ENCODE measurements at regions not wholly inside any gene's neighbourhood (a gene's known extent, or its start where the extent isn't known, plus 50 kb on each side); places are given as distances from the start of the nearest gene placed in this dataset.
"Not testable (repeated sequence)": the region's sequence is repeated elsewhere in the genome, so short reads cannot be mapped to it uniquely, and the experiment has no call there.

DNA sequence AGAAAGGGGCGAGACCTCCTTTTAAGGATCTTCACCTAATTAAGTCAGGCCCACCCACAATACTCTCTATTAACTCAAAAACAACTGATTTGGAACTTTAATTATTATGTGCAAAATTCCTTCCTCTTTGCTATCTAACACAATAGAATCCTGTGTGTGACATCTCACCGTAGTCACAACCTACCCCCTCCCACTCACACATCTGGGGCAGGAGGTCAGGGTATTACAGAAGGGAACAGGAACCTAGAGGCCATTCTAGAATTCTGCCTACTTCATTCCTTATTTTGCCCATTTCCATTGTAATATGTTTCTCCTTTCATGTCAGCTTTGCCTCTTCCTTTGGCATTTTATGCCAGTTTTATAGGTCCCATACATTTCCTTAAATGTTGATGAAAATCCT lies 829.3 kb upstream of the ID2 start:
- DNase-seq (ENCODE audit: low spot score) = no peak

GRCh38 chr2:7857904-7858303 lies 824.0 kb upstream of the ID2 start:
- no peak for DNase-seq (ENCODE audit: low spot score)

GRCh38 chr2:7858624-7859023 lies 823.2 kb upstream of the ID2 start:
- DNase-seq (ENCODE audit: low spot score) = no peak

- no peak for DNase-seq (ENCODE audit: low spot score)
These were observed 821.2 kb upstream of the ID2 start for GRCh38 chr2:7860693-7861092.

DNA sequence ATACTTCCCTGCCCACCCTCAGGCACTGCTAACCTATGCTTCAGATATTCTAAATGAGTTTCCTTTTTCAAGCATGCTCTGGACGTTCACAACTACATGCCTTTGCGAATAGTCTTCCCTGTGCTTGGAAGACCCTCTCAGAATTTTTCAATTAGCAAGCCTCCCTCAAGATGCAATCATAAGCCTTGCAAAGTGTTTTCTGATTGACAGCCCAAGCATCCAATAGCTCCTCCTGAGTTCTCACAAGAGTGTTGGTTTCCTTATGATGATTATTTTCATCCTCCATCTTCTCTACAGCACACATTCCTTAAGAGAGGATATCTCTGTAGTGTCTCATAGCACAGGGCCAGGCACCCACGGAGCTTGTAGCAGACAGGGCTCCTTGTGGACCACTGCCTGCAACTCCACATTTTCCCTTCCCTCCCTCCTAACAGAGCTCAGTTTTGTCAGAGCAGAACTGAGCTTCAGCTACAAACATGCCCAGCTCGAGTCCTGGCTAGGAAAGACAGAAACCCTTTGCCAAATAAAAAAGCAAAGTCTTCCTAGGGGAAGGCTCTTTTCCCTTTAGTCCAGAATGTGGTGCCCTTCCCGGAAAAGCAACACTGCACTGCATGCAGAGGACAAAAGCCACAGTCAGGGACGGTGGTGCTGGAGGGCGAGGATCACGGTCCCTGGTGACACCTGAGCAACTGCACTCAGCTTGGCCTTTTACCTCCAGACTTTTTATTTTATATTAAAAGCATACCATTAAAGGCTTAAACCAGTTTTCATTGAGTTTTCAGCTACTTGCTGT lies 819.8 kb upstream of the ID2 start:
- no peak for DNase-seq (ENCODE audit: low spot score)

- DNase-seq (ENCODE audit: low spot score) = no peak
These were observed 815.8 kb upstream of the ID2 start for GRCh38 chr2:7866104-7866503.

DNA sequence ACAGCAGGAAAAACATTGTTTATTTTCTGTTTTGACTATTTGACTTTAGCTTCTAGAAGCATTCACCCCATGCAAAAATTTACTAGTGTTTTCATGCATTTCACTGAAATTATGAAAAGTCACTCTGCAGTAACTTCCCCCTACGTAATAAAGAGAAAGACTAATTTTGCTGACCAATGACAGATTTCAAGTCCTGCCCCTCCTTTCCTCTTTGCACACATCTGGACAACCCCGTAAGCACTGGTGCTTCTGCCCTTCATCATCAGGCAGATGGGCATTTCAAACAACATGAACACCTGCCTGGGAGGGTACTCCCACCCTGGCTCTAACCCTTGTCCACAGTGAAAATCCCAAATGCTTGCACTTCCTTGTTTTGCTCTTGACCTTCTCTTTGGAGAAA lies 815.0 kb upstream of the ID2 start:
- DNase-seq (ENCODE audit: low spot score) = no peak

DNA sequence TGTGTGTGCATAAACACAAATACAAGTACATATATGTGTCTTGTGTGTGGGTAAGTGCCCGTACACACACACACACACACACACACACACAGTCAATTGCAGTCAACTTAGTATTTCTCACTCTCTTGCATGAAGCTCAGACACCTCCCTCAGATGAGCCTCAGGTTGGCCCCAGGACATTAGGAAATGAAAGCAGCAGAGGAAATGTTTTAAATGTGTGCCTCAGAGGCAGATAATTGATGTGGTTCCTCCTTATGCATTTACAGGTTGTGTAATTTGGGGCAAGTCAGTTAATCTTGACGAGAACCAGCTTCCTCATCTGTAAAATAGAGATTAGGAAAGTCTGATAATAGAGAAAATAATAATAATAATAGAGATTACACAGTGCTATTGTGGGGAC lies 814.0 kb upstream of the ID2 start:
- no peak for DNase-seq (ENCODE audit: low spot score)

GRCh38 chr2:7868836-7869235 lies 813.0 kb upstream of the ID2 start:
- no peak for DNase-seq (ENCODE audit: low spot score)

GRCh38 chr2:7876445-7876844 lies 805.4 kb upstream of the ID2 start:
- not testable (repeated sequence) for DNase-seq (ENCODE audit: low spot score)

DNA sequence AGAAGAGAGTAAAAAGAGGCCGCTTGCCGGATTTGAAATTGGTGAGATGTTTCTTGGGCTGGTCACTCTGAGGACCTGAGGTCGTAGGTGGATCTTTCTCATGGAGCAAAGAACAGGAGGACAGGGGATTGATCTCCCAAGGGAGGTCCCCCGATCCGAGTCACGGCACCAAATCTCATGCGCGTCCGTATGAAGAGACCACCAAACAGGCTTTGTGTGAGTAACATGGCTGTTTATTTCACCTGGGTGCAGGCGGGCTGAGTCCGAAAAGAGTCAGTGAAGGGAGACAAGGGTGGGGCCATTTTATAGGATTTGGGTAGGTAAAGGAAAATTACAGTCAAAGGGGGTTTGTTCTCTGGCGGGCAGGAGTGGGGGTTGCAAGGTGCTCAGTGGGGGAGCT lies 803.6 kb upstream of the ID2 start:
- not testable (repeated sequence) for DNase-seq (ENCODE audit: low spot score)

DNA sequence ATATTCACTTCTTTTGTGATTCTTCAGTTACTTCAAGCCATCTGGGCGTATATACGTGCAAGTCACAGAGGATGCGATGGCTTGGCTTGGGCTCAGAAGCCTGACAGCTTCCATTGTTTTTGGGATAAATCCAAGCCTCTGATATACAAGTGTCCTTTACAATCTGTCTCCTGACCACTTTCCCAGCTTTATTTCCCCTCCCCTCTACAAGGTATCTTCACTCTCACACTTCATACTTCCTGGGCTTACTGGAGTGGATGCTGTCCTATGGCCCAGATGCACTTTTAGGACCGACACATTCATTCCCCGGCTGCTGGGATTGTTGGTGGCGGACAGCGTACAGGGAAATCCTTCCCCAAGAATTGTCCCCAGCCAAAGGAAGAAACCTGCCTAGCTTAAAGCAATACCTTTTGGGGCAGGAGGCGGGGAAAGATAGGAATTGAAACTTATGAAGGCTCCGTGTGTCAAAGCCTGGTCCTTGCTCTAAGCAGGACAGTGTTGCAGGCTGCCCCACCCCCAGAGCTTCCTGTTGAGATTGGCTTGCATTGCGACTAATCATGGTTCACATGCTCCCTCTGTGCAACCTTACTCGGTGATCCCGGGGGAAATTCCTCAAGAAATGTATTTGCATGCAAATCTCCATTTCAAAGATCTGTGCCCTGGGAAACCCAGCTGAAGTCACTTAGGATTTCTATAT lies 802.9 kb upstream of the ID2 start:
- no peak for DNase-seq (ENCODE audit: low spot score)

DNA sequence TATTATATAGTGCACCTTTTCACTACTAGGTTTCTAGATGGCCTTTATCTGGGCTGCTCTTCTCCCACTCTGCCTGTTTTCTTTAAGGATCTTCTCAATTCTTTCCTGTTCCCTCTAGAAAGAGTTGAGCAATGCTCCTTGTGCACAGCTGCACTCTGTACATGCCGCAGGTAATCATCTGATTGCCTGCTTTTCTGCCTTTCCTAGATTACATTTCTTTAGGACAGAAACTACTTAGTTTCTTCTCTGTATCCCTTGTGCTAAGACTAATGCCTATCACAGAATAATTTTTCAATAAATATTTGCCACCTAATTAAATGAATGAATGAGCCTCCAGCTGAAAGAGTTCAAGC lies 802.4 kb upstream of the ID2 start:
- no peak for DNase-seq (ENCODE audit: low spot score)

DNA sequence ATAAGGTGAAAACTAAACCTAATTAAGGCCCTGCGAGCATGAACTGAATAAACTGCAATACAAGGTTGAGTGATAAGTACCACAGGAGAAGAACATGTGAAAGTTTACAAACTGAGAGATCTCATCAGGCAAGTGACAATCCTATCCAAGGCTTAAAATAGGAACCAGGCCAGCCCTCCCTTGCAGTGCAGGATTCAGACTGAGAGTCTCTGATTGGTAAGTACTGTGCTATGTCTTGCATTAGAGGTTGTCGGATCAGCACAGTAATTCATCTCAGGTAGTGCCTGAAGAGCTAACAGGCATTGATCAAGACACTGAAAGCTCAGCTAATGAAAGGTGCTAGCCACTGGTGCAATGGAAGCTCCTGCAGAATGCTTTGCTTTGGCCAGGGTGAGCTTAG lies 801.7 kb upstream of the ID2 start:
- no peak for DNase-seq (ENCODE audit: low spot score)

DNA sequence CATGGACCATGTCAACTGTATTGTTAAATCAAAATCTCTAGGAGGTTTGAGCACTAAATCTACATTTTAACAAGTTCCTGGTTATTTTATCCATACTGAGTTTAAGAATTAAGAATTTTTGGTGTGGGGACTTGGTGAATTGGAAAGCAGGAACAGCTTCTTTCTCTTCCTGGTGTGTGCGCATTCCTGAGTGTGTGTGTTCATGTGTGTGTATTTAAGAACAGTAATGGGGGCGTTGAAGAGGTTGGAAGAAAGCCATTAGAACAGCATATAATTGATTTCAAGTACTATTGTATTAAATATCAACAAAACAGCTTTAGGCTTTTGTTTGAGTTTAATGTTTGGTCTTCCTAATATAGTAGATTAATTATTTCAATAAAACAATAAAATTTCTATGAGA lies 801.3 kb upstream of the ID2 start:
- no peak for DNase-seq (ENCODE audit: low spot score)

DNA sequence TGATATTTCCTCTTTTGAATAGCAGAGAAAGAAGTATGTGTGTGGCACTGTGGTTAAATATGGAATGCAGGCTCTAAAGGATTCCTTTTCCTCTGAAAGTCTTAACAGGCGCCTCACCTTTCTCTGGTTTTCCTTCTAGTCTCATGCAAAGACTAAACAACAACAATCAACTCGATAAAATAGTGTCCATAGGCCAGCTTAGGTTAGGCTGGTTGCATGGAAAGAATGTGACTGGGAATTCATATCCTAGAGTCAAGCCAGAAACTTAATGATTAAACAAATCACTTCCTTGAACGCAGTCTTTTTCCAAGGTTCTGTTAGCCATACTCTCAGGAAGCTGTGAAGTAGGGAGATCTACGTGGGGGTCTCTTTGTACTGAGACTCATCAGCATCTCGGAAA lies 800.8 kb upstream of the ID2 start:
- no peak for DNase-seq (ENCODE audit: low spot score)

DNA sequence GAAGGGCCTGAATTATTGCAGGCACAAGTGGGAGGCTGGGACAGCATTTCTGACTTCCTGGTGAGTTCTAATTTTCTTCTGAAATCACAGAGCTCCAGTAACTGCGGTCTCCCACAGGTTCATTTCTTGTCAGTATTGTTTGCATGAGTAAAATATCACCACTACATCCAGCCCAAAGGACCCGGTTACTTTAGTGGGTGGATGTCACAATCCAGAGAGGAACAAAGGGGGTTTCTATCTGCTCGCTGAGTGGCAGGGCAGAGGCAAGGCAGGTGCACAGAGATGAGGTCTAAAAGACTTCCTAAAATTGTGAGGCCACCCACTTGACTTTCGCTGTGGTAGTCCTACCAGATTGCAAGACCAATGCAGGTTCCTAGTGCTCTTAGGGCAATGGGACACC lies 800.4 kb upstream of the ID2 start:
- no peak for DNase-seq (ENCODE audit: low spot score)

- DNase-seq (ENCODE audit: low spot score) = no peak
These were observed 799.6 kb upstream of the ID2 start for GRCh38 chr2:7882296-7882695.

DNA sequence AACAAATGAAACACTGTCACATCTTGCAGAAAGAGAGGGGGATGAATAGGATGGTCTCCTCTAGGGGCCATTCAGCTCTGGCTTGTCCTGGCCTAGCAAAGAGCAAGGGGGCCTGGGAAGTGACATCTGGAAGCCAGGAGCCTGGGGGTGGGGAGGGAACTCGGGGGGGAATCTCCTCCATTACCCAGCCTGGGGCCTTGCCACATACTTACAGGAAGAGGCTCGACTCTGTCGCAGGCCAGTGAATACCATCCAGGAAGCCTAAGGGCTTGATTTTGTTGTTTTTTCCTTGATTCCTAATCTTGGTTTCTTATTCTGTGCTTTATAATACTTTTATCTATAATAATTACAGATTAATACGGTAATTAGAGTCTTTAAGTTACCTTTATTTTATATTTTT lies 797.5 kb upstream of the ID2 start:
- DNase-seq (ENCODE audit: low spot score) = no peak

GRCh38 chr2:7886666-7887065 lies 795.2 kb upstream of the ID2 start:
- DNase-seq (ENCODE audit: low spot score) = no peak

DNA sequence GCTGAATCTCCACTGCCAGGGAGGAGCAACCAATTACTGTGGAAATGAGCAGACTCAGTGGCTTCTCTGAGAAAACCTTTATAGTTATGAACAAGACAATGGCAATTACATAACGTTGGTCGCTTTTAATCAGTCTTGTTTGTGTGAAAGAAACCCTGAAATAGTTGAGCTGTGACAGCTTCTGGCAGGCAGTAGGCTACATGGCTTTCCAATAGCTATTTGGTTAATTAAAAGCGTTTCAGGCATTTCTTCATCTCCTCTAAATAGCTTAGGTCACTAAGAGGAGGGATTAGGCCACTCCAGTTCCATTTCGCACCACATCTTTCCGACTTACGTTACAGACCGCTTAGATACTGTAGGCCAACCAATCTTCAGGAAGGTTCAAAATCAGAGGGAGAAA lies 794.4 kb upstream of the ID2 start:
- no peak for DNase-seq (ENCODE audit: low spot score)

DNA sequence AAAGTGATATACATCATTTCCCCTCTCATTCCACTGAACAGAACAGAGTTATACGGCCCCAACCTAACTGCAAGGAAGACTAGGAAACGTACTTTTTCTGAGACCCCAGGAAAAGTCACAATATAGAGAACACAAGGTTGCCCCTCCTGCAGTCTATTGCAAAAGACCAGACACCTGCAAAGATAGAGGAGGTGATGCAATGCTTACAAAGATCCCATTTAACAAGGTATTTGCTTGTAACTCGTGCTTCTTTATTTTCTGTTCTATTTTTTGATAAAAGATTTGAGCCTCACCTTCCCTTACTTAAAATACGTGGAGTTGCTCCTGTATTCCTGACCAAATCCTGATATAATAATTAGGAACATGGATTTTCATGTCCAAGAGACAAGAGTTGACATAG lies 793.0 kb upstream of the ID2 start:
- no peak for DNase-seq (ENCODE audit: low spot score)

GRCh38 chr2:7891312-7891711 lies 790.5 kb upstream of the ID2 start:
- no peak for DNase-seq (ENCODE audit: low spot score)

DNA sequence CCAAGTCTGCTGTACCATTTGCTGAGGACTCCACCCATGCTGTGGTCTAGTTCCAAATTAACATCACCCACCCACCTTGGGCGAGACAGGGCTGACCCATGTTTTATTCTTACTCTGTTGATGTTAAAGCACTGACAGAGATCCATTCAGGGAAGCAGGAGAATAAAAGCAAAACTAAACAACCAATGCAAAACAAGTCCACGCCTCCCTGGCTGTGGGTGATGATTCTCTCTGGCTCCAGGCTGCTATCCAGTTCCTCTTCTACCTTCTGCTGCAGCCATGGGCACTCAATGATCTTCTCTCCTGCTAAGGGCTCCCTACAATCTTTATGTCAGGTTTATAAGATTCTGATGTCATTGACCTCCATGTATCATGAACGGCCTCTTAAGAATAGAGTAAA lies 786.6 kb upstream of the ID2 start:
- DNase-seq (ENCODE audit: low spot score) = no peak
